ENCODE measurements at regions not wholly inside any gene's neighbourhood (a gene's known extent, or its start where the extent isn't known, plus 50 kb on each side); places are given as distances from the start of the nearest gene placed in this dataset.

GRCh38 chr9:108413809-108414208, 442.0 kb downstream of the ACTL7B start:
- no peak overlapping the region for H3K27ac ChIP-seq
- TF ChIP-seq ZFX (IDR thresholded peaks at IDR 0.05; ENCODE audit: borderline replicate concordance) = no peak
- TF ChIP-seq, protein P1, sequence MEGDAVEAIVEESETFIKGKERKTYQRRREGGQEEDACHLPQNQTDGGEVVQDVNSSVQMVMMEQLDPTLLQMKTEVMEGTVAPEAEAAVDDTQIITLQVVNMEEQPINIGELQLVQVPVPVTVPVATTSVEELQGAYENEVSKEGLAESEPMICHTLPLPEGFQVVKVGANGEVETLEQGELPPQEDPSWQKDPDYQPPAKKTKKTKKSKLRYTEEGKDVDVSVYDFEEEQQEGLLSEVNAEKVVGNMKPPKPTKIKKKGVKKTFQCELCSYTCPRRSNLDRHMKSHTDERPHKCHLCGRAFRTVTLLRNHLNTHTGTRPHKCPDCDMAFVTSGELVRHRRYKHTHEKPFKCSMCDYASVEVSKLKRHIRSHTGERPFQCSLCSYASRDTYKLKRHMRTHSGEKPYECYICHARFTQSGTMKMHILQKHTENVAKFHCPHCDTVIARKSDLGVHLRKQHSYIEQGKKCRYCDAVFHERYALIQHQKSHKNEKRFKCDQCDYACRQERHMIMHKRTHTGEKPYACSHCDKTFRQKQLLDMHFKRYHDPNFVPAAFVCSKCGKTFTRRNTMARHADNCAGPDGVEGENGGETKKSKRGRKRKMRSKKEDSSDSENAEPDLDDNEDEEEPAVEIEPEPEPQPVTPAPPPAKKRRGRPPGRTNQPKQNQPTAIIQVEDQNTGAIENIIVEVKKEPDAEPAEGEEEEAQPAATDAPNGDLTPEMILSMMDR (IDR thresholded peaks at IDR 0.05) = no peak

DNA sequence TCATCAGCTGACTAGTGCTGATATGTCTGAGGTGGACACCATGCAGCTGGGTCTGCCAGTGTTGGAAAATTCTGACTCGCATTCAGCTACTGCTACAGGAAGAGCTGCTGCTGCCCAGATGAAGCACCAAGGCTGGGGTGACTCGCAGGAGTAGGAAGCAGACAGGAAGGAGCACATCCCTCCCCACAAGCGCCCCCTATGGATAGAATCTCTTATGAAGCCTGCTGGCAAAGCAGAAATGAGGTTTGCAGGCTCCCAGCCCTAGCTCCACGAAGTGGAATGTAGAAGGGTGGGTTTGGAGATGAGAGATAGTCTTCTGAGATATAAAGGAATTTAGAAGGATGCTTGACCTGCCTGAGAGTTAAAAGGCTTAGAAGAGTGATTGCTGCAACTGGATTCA, 443.0 kb downstream of the ACTL7B start:
- H3K27ac ChIP-seq = no peak overlapping the region
- TF ChIP-seq, protein P1 (IDR thresholded peaks at IDR 0.05) = peak; percentile 41
- no peak for TF ChIP-seq ZFX (IDR thresholded peaks at IDR 0.05; ENCODE audit: borderline replicate concordance)

DNA sequence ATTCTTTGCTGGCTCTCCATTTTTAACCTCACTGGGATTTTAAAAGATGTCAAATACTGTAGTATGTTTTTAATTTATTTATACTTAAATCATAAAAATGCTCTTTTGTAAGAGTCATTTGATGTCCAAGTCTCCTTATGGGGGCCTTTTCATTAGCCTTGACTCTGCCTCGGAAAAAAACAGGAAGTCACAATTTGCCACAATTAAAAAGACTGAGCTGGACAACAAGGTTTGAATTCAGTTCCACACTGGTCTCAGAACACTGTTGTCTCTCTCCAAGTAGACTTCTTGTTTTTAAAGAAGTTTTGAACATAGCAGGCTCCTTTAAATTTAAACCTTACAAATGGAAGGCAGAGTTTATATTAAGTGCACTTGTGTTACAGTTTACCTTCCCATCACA, 444.2 kb downstream of the ACTL7B start:
- no peak overlapping the region for H3K27ac ChIP-seq
- no peak for TF ChIP-seq ZFX (IDR thresholded peaks at IDR 0.05; ENCODE audit: borderline replicate concordance)
- TF ChIP-seq, protein P1 (IDR thresholded peaks at IDR 0.05) = no peak

- TF ChIP-seq ZFX (IDR thresholded peaks at IDR 0.05; ENCODE audit: borderline replicate concordance) = no peak
- TF ChIP-seq, protein P1 (IDR thresholded peaks at IDR 0.05) = no peak
- no peak overlapping the region for H3K27ac ChIP-seq
Observed at GRCh38 chr9:108410161-108410560, 445.6 kb downstream of the ACTL7B start.

DNA sequence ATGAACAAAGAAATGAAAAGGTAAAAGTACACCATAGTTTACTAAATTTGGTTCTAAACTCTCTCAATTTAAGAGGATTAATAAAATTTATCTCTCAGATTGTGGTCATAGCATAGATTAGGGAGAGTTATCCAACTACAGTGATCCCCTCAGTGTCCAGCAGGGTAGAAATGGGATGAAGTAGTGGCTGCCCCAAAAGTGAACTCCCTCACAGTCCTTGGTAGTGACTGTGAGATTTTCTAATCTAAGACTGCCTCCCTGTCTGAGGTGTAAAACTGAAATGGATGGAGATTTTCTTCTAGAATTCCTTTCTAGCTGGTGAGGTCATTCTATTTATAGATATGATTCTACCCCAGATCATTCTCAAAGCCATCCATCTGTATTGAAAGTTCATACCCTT, 455.5 kb downstream of the ACTL7B start:
- no peak overlapping the region for H3K27ac ChIP-seq
- TF ChIP-seq, protein P1 (IDR thresholded peaks at IDR 0.05) = no peak
- TF ChIP-seq ZFX (IDR thresholded peaks at IDR 0.05; ENCODE audit: borderline replicate concordance) = no peak

DNA sequence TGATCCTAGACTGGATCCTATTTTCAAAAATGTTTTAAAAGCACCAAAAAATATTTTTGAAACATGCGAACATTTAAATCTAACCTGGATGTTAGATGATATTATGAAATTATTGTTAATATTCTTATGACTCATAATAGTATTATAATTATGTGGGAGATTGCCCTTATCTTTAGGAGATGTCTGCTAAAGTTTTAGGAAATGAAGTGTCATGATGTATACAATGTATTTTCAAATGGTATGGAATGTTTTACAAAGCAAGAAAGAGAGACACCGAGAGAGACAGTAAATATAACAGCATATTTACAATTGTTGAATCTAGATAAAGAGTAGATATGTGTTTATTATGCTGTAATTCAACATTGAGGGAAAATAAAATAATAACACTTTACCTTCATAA, 455.9 kb downstream of the ACTL7B start:
- no peak overlapping the region for H3K27ac ChIP-seq
- TF ChIP-seq, protein P1 (IDR thresholded peaks at IDR 0.05) = no peak
- no peak for TF ChIP-seq ZFX (IDR thresholded peaks at IDR 0.05; ENCODE audit: borderline replicate concordance)

- TF ChIP-seq, protein P1 (IDR thresholded peaks at IDR 0.05) = no peak
Observed at GRCh38 chr9:108397286-108397685, 458.5 kb downstream of the ACTL7B start.

More at GRCh38 chr9:108397286-108397685, 458.5 kb downstream of the ACTL7B start:
- no peak overlapping the region for H3K27ac ChIP-seq

Data from 22Rv1 (cell line).